Smooth muscle cell (in vitro differentiated cells): ENCODE measurements at regions not wholly inside any gene's neighbourhood (a gene's known extent, or its start where the extent isn't known, plus 50 kb on each side); places are given as distances from the start of the nearest gene placed in this dataset.

Experiments
- DNase-seq: peaks from one replicate; lab custom pipeline; 2025; ENCODE audit not compliant: unreplicated experiment; lab: John Stamatoyannopoulos, UW
- H2AFZ ChIP-seq: fragments of 200-600 bp; sonication (generic); 2 replicates; pipeline ENCODE4 v1.6.0; 2016; ENCODE audit warnings: antibody characterized with exemption, low read depth, mild to moderate bottlenecking
- H3F3A ChIP-seq: fragments of 200-600 bp; sonication (generic); 2 replicates; pipeline ENCODE4 v1.6.0; 2017; ENCODE audit warnings: antibody characterized with exemption, low read depth
- H3K27ac ChIP-seq: fragments of 200-600 bp; sonication (generic); 2 replicates; pipeline ENCODE4 v1.5.1; 2016; ENCODE audit warnings: low read depth, mild to moderate bottlenecking
- H3K27me3 ChIP-seq: fragments of 200-600 bp; sonication (generic); 2 replicates; pipeline ENCODE4 v1.6.1; 2016; ENCODE audit warnings: low read depth, mild to moderate bottlenecking
- H3K36me3 ChIP-seq: fragments of 200-600 bp; sonication (generic); 2 replicates; pipeline ENCODE4 v1.5.1; 2016; ENCODE audit warnings: low read depth
- H3K4me1 ChIP-seq: fragments of 200-600 bp; sonication (generic); 2 replicates; pipeline ENCODE4 v1.5.1; 2016; ENCODE audit warnings: low read depth
- H3K4me2 ChIP-seq: fragments of 200-600 bp; sonication (generic); 2 replicates; pipeline ENCODE4 v1.6.0; 2016; ENCODE audit warnings: mild to moderate bottlenecking
- H3K4me3 ChIP-seq: fragments of 200-600 bp; sonication (generic); 2 replicates; pipeline ENCODE4 v1.5.1; 2016; ENCODE audit warnings: mild to moderate bottlenecking
- H3K79me2 ChIP-seq: fragments of 200-600 bp; sonication (generic); 2 replicates; pipeline ENCODE4 v1.6.0; 2016; ENCODE audit warnings: low read depth, mild to moderate bottlenecking
- H3K9ac ChIP-seq: fragments of 200-600 bp; sonication (generic); 2 replicates; pipeline ENCODE4 v1.6.0; 2016; ENCODE audit warnings: low read depth
- H3K9me3 ChIP-seq: fragments of 200-600 bp; sonication (generic); replicated peaks from 2 replicates; pipeline ENCODE4 v1.5.1; 2016; ENCODE audit warnings: low read depth
- H4K20me1 ChIP-seq: fragments of 200-600 bp; sonication (generic); 2 replicates; pipeline ENCODE4 v1.6.0; 2016; ENCODE audit warnings: low read depth
- CTCF ChIP-seq: fragments of 200-600 bp; sonication (generic); IDR thresholded peaks from 2 replicates; pipeline ENCODE4 v1.5.1; 2017; ENCODE audit warnings: borderline replicate concordance, mild to moderate bottlenecking, antibody characterized with exemption; ENCODE audit not compliant: insufficient read depth, poor library complexity, severe bottlenecking
- WGBS: methylation state at CpG from one replicate; pipeline ENCODE4 v1.1.7; 2016; ENCODE audit warnings: low lambda C conversion rate; 5-methylcytosine and 5-hydroxymethylcytosine counted together

DNA sequence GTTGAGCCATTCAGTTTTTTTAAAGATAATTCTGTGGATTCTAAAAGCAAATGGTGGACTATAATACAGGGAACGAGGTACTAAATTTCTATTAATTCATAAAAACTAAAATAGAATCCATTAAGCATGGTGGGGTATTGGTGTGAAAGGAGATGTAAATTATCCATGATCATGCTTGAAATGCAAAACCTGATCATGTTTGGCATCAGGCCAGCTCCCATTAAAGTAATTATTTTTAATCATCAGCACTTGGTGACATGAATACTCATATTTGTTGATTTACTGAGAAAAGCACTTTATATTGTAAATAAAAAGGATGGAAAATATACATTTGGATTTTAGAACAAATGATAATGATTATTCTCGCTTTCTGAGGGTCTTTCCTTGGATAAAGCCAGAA is 232.3 kb upstream of the MEIS1 start:
- H3K27ac ChIP-seq = no peak overlapping the region
- H2AFZ ChIP-seq = no peak overlapping the region
- no peak overlapping the region for H3K4me2 ChIP-seq
- H3K36me3 ChIP-seq = no peaks in the 10 kb centered on the region
- H3K9ac ChIP-seq = no peak overlapping the region
- no peaks in the 10 kb centered on the region for H3K9me3 ChIP-seq
- DNase-seq = no peak
- H3K79me2 ChIP-seq = no peaks in the 10 kb centered on the region
- H4K20me1 ChIP-seq = no peaks in the 10 kb centered on the region
- TF ChIP-seq CTCF = no peak
- 95% methylated on average over 2 of the region's 2 CpGs for WGBS
- no peaks in the 10 kb centered on the region for H3K4me1 ChIP-seq
- H3K27me3 ChIP-seq = no peaks in the 10 kb centered on the region
- no peaks in the 10 kb centered on the region for H3F3A ChIP-seq
- H3K4me3 ChIP-seq = no peak overlapping the region

GRCh38 chr2:66201242-66201641 is 233.7 kb upstream of the MEIS1 start:
- no peak overlapping the region for H3K4me3 ChIP-seq
- no peaks in the 10 kb centered on the region for H3F3A ChIP-seq
- no peaks in the 10 kb centered on the region for H3K27me3 ChIP-seq
- no peaks in the 10 kb centered on the region for H3K9me3 ChIP-seq
- no peak overlapping the region for H3K27ac ChIP-seq
- DNase-seq = no peak
- no peaks in the 10 kb centered on the region for H3K4me1 ChIP-seq
- no peak overlapping the region for H3K9ac ChIP-seq
- no peak for TF ChIP-seq CTCF
- H3K79me2 ChIP-seq = no peaks in the 10 kb centered on the region
- no peak overlapping the region for H3K4me2 ChIP-seq
- no peaks in the 10 kb centered on the region for H3K36me3 ChIP-seq
- H2AFZ ChIP-seq = no peak overlapping the region
- WGBS = 96% methylated on average over 2 of the region's 2 CpGs
- no peaks in the 10 kb centered on the region for H4K20me1 ChIP-seq

GRCh38 chr2:66198873-66199272 is 236.1 kb upstream of the MEIS1 start:
- no peaks in the 10 kb centered on the region for H3K36me3 ChIP-seq
- no peak overlapping the region for H3K4me2 ChIP-seq
- TF ChIP-seq CTCF = no peak

DNA sequence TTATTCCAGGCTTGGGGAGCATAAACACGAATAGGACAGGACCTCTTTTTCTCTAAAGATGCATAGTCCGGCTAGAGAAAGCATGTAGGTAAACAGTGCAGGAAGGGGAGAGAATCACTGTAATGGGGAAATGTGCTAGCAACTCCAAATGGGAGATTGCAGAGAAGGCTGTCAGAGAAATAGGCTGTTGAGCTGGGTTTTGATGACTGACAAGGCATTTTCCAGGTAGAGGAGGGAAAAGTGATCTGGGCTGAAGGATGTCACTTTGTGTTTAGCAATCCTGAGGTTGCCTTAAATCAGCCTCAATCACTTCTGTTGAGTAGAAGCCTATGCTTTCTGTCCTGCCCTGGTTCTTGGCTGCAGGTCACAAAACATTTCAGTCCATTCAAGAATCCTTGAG is 242.0 kb upstream of the MEIS1 start:
- Histone ChIP-seq H3K4me3 (no peak overlapping the region), H3K36me3 (no peaks in the 10 kb centered on the region), H3K79me2 (no peaks in the 10 kb centered on the region), H3K4me1 (no peaks in the 10 kb centered on the region), H2AFZ (no peak overlapping the region), H3K27me3 (peaks cover 4% of the 10 kb centered on the region), H3K27ac (no peak overlapping the region), H3K9ac (no peak overlapping the region), H3K9me3 (no peaks in the 10 kb centered on the region), H3F3A (no peaks in the 10 kb centered on the region), H4K20me1 (no peaks in the 10 kb centered on the region), H3K4me2 (no peak overlapping the region)
- DNase-seq = no peak
- WGBS = 84% methylated on average over 2 of the region's 2 CpGs
- TF ChIP-seq CTCF = no peak

More at GRCh38 chr2:66198873-66199272, 236.1 kb upstream of the MEIS1 start:
- Histone ChIP-seq H3K27ac (no peak overlapping the region), H4K20me1 (no peaks in the 10 kb centered on the region), H3K4me1 (no peaks in the 10 kb centered on the region), H3K79me2 (no peaks in the 10 kb centered on the region), H3K27me3 (no peaks in the 10 kb centered on the region), H3K9ac (no peak overlapping the region), H2AFZ (no peak overlapping the region), H3K9me3 (no peaks in the 10 kb centered on the region), H3F3A (no peaks in the 10 kb centered on the region), H3K4me3 (no peak overlapping the region)
- no peak for DNase-seq
